Hepatocyte (in vitro differentiated cells): ENCODE measurements at regions not wholly inside any gene's neighbourhood (a gene's known extent, or its start where the extent isn't known, plus 50 kb on each side); places are given as distances from the start of the nearest gene placed in this dataset.

Source experiments
- DNase-seq: peaks from one replicate; pipeline ENCODE4 v3.0.0-alpha.2; 2016; ENCODE audit warnings: low spot score
- H2AFZ ChIP-seq: fragments of 200-600 bp; sonication (generic); 2 replicates; pipeline ENCODE4 v1.6.0; 2016; ENCODE audit warnings: antibody characterized with exemption, mild to moderate bottlenecking
- H3K27ac ChIP-seq: fragments of 200-600 bp; sonication (generic); 2 replicates; pipeline ENCODE4 v1.5.1; 2016; ENCODE audit warnings: mild to moderate bottlenecking
- H3K27me3 ChIP-seq: fragments of 200-600 bp; sonication (generic); 2 replicates; pipeline ENCODE4 v1.6.1; 2016
- H3K36me3 ChIP-seq: fragments of 200-600 bp; sonication (generic); replicated peaks from 2 replicates; pipeline ENCODE4 v1.5.1; 2016; ENCODE audit warnings: low read depth; ENCODE audit not compliant: insufficient read depth
- H3K4me1 ChIP-seq: fragments of 200-600 bp; sonication (generic); 2 replicates; pipeline ENCODE4 v1.5.1; 2016; ENCODE audit warnings: mild to moderate bottlenecking, moderate library complexity; ENCODE audit not compliant: insufficient read depth
- H3K4me2 ChIP-seq: fragments of 200-600 bp; sonication (generic); 2 replicates; pipeline ENCODE4 v1.6.0; 2016
- H3K4me3 ChIP-seq: fragments of 200-600 bp; sonication (generic); 2 replicates; pipeline ENCODE4 v1.5.1; 2016; ENCODE audit warnings: mild to moderate bottlenecking
- H3K79me2 ChIP-seq: fragments of 200-600 bp; sonication (generic); 2 replicates; pipeline ENCODE4 v1.6.0; 2017; ENCODE audit warnings: mild to moderate bottlenecking
- H3K9me2 ChIP-seq: fragments of 200-600 bp; sonication (generic); replicated peaks from 2 replicates; pipeline ENCODE4 v1.6.0; 2017; ENCODE audit warnings: mild to moderate bottlenecking; ENCODE audit not compliant: insufficient read depth
- H3K9me3 ChIP-seq: fragments of 200-600 bp; sonication (generic); 2 replicates; pipeline ENCODE4 v1.5.1; 2016; ENCODE audit warnings: low read depth, mild to moderate bottlenecking
- H4K20me1 ChIP-seq: fragments of 200-600 bp; sonication (generic); 2 replicates; pipeline ENCODE4 v1.6.0; 2016; ENCODE audit warnings: mild to moderate bottlenecking; ENCODE audit not compliant: insufficient read depth, poor library complexity, severe bottlenecking
- CTCF ChIP-seq: fragments of 200-600 bp; sonication (generic); IDR thresholded peaks from 2 replicates; pipeline ENCODE4 v1.5.1; 2016; ENCODE audit warnings: antibody characterized with exemption, mild to moderate bottlenecking; ENCODE audit not compliant: poor library complexity
- EZH2 ChIP-seq: fragments of 200-600 bp; sonication (generic); IDR thresholded peaks from 2 replicates; pipeline ENCODE4 v1.6.1; 2016; ENCODE audit warnings: antibody characterized with exemption, mild to moderate bottlenecking, borderline replicate concordance
- EZH2phosphoT487 ChIP-seq: fragments of 200-600 bp; sonication (generic); IDR thresholded peaks from one replicate; pipeline ENCODE4 v1.6.1; 2018; ENCODE audit warnings: antibody characterized with exemption, mild to moderate bottlenecking, low read depth, moderate library complexity; ENCODE audit not compliant: unreplicated experiment, severe bottlenecking
- WGBS: methylation state at CpG from one replicate; pipeline ENCODE4 v1.1.6; 2016; ENCODE audit warnings: low lambda C conversion rate; ENCODE audit errors: missing lambda C conversion rate; 5-methylcytosine and 5-hydroxymethylcytosine counted together

DNA sequence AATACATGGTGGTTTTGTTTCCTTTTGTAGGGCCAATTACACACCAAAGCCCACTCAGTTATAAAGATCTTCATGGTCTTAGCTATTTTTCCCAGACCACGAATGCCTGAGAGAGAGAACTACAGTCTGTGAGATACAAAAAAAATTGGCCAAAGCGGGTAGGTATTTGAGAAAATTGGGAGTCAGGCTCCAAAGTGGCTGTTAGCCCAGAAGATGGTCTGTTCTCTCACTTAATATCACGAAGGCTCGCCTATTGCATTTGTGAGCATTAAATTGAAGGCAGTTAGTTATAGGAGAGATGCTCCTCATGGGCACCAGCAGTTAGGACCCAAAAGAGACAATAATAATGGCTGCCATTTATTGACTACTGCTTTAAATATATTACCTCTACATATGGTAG, 342.7 kb downstream of the PLPP3 start:
- Histone ChIP-seq H3K27ac (no peak overlapping the region), H2AFZ (no peak overlapping the region), H3K9me3 (no peaks in the 10 kb centered on the region), H3K4me1 (no peaks in the 10 kb centered on the region), H3K79me2 (no peaks in the 10 kb centered on the region), H3K4me3 (no peak overlapping the region), H3K9me2 (no peaks in the 10 kb centered on the region), H3K36me3 (no peaks in the 10 kb centered on the region), H3K4me2 (no peak overlapping the region), H3K27me3 (no peaks in the 10 kb centered on the region), H4K20me1 (no peaks in the 10 kb centered on the region)
- WGBS = 97% methylated on average over 4 of the region's 4 CpGs
- TF ChIP-seq EZH2phosphoT487 (no peak), CTCF (no peak), EZH2 (no peak)
- no peak for DNase-seq

DNA sequence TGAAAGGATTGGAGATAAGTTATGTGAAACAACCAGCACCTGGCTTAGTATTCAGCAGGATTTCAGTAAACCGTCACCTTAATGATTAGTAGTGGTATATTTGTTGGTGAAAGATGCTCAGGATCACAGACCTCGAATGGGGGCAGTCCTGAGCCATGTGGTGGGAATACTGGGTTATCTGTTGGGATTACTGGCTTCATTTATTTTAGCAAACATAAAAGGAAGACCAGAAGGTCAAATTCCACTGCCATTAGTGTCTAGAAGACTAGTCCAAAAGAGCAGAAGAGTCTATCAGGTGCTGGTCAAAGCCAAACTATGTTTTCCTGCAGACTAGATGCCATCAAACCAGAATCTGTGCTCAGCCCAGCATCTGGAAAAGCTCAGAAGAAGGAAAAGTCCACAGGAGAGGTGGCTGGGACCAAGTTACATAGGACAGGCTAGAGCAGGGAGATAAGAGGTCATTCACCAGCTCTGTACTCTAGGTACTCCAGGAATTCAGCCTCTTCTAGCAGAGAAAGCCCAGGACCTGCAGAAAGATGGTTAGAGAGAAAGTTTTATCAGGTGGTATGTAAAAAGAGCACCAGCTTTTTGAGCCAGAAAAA, 343.4 kb downstream of the PLPP3 start:
- no peaks in the 10 kb centered on the region for H4K20me1 ChIP-seq
- WGBS = 58% methylated on average over 2 of the region's 2 CpGs
- TF ChIP-seq EZH2phosphoT487 (no peak), EZH2 (no peak), CTCF (no peak)

GRCh38 chr1:56229186-56229585, 350.2 kb downstream of the PLPP3 start:
- no peaks in the 10 kb centered on the region for H3K9me2 ChIP-seq
- no peaks in the 10 kb centered on the region for H3K36me3 ChIP-seq
- peak; percentile 39 for DNase-seq
- H3K9me3 ChIP-seq = no peaks in the 10 kb centered on the region
- no peaks in the 10 kb centered on the region for H3K79me2 ChIP-seq
- no peak overlapping the region for H3K27ac ChIP-seq
- H4K20me1 ChIP-seq = no peaks in the 10 kb centered on the region
- no peak overlapping the region for H2AFZ ChIP-seq
- H3K4me2 ChIP-seq = no peak overlapping the region
- no peaks in the 10 kb centered on the region for H3K4me1 ChIP-seq
- 44% methylated on average over 8 of the region's 8 CpGs for WGBS
- TF ChIP-seq EZH2 (no peak), EZH2phosphoT487 (no peak), CTCF (no peak)
- H3K4me3 ChIP-seq = no peak overlapping the region
- no peaks in the 10 kb centered on the region for H3K27me3 ChIP-seq

More for the DNA sequence above, 343.4 kb downstream of the PLPP3 start:
- Histone ChIP-seq H3K36me3 (no peaks in the 10 kb centered on the region), H3K4me2 (no peak overlapping the region), H3K9me2 (no peaks in the 10 kb centered on the region), H2AFZ (no peak overlapping the region), H3K79me2 (no peaks in the 10 kb centered on the region), H3K27ac (no peak overlapping the region), H3K4me3 (no peak overlapping the region), H3K27me3 (no peaks in the 10 kb centered on the region), H3K4me1 (no peaks in the 10 kb centered on the region), H3K9me3 (no peaks in the 10 kb centered on the region)
- peak; percentile 19 for DNase-seq

DNA sequence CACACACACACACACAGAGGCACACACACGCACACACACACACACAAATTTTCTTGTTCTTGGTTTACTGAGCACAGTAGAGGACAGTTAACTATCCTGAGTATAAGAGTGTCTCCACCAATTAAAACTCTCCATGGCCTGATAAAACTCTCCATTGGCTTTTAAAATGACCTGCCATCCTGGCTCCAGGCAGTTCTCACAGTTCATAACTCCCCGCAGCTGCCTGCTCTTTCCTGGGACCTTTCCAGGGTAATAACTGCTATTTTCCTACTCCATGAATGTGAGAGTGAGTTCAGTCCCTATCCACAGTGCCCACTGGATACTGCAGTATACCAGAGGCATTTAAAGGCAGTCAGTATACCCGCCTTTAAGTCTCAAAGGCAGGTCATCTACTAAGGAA, 351.5 kb downstream of the PLPP3 start:
- no peak overlapping the region for H2AFZ ChIP-seq
- no peaks in the 10 kb centered on the region for H3K27me3 ChIP-seq
- H3K9me3 ChIP-seq = no peaks in the 10 kb centered on the region
- H3K79me2 ChIP-seq = no peaks in the 10 kb centered on the region
- H4K20me1 ChIP-seq = no peaks in the 10 kb centered on the region
- no peaks in the 10 kb centered on the region for H3K36me3 ChIP-seq
- no peak for DNase-seq
- H3K9me2 ChIP-seq = no peaks in the 10 kb centered on the region
- no peak for TF ChIP-seq EZH2phosphoT487
- 70% methylated on average over 3 of the region's 3 CpGs for WGBS
- H3K4me3 ChIP-seq = no peak overlapping the region
- H3K4me1 ChIP-seq = no peaks in the 10 kb centered on the region
- no peak overlapping the region for H3K4me2 ChIP-seq
- no peak overlapping the region for H3K27ac ChIP-seq
